CD14-positive monocyte (primary cell): ENCODE measurements at regions not wholly inside any gene's neighbourhood (a gene's known extent, or its start where the extent isn't known, plus 50 kb on each side); places are given as distances from the start of the nearest gene placed in this dataset.

Source experiments
- DNase-seq, 3 donors: peaks; one replicate each; pipeline ENCODE4 v3.0.0-alpha.2; 2011 to 2022
- H2AFZ ChIP-seq: 2 replicates; pipeline ENCODE4 v1.6.0; 2012; ENCODE audit warnings: mild to moderate bottlenecking, low read depth, low read length, inconsistent platforms; ENCODE audit not compliant: insufficient read depth, poor library complexity, severe bottlenecking
- H3K27ac ChIP-seq, 2 donors: 1 replicate in 1 of 2; 2 replicates in 1 of 2; pipeline ENCODE4 v1.5.1; 2012 to 2013; ENCODE audit warnings: low read length in 2 of 2, control low read depth in 1 of 2, inconsistent platforms in 1 of 2, low read depth in 1 of 2, mild to moderate bottlenecking in 1 of 2
- H3K27me3 ChIP-seq, 2 donors: one replicate each; pipeline versions ENCODE4 v1.6.0 to v1.6.1; 2011 to 2013; ENCODE audit warnings: low read length in 2 of 2; ENCODE audit not compliant: control insufficient read depth in 2 of 2, insufficient read depth in 2 of 2
- H3K36me3 ChIP-seq, 2 donors: replicated peaks in 1 of 2; 1 replicate in 1 of 2; 2 replicates in 1 of 2; pipeline versions ENCODE4 v1.5.1 to v1.6.1; 2012 to 2013; ENCODE audit warnings: low read length in 2 of 2, control low read depth in 1 of 2, inconsistent platforms in 1 of 2, mild to moderate bottlenecking in 1 of 2; ENCODE audit not compliant: insufficient read depth in 2 of 2, control insufficient read depth in 1 of 2
- H3K4me1 ChIP-seq, 2 donors: 1 replicate in 1 of 2; 2 replicates in 1 of 2; pipeline versions ENCODE4 v1.5.1 to v1.6.1; 2012 to 2013; ENCODE audit warnings: low read length in 2 of 2, control low read depth in 1 of 2, inconsistent platforms in 1 of 2, mild to moderate bottlenecking in 1 of 2, moderate library complexity in 1 of 2; ENCODE audit not compliant: insufficient read depth in 2 of 2, control insufficient read depth in 1 of 2
- H3K4me2 ChIP-seq: replicated peaks from 2 replicates; pipeline ENCODE3; 2012; ENCODE audit warnings: low read length, moderate library complexity, mild to moderate bottlenecking; ENCODE audit not compliant: poor library complexity, severe bottlenecking; ENCODE audit errors: extremely low read depth
- H3K4me3 ChIP-seq, 3 experiments: fragments of 200-600 bp in 1 of 3; sonication (generic) in 1 of 3; replicated peaks in 1 of 3; 1 replicate in 2 of 3; 2 replicates in 1 of 3; pipeline ENCODE4 v1.5.1; 2011 to 2013; ENCODE audit warnings: low read length in 3 of 3, mild to moderate bottlenecking in 3 of 3, control low read depth in 2 of 3, low read depth in 2 of 3, inconsistent platforms in 1 of 3, moderate library complexity in 1 of 3
- H3K79me2 ChIP-seq: 2 replicates; pipeline ENCODE4 v1.6.0; 2012; ENCODE audit warnings: mild to moderate bottlenecking, control low read depth, inconsistent platforms, low read length, moderate library complexity; ENCODE audit not compliant: insufficient read depth
- H3K9ac ChIP-seq: 2 replicates; pipeline ENCODE4 v1.6.0; 2017; ENCODE audit warnings: low read length, mild to moderate bottlenecking; ENCODE audit not compliant: insufficient read depth, poor library complexity, severe bottlenecking
- H3K9me3 ChIP-seq, 2 donors: replicated peaks in 1 of 2; 1 replicate in 1 of 2; 2 replicates in 1 of 2; pipeline versions ENCODE4 v1.5.1 to v1.6.1; 2012 to 2013; ENCODE audit warnings: low read length in 2 of 2, control low read depth in 1 of 2; ENCODE audit not compliant: control insufficient read depth in 1 of 2, insufficient read depth in 1 of 2
- H4K20me1 ChIP-seq: 2 replicates; pipeline ENCODE4 v1.6.0; 2012; ENCODE audit warnings: mild to moderate bottlenecking, low read length, control low read depth, moderate library complexity; ENCODE audit not compliant: insufficient read depth
- H3K27ac Mint-ChIP-seq, 7 donors: one replicate each; pipeline ENCODE4 v1.8.0; 2020; ENCODE audit warnings: mild to moderate bottlenecking in 7 of 7, mixed read lengths in 7 of 7, moderate library complexity in 6 of 7, inconsistent platforms in 2 of 7
- H3K27me3 Mint-ChIP-seq, 3 donors: one replicate each; pipeline ENCODE4 v1.8.0; 2021 to 2022; ENCODE audit warnings: low read depth in 3 of 3, mild to moderate bottlenecking in 3 of 3, mixed read lengths in 3 of 3, moderate library complexity in 3 of 3, inconsistent platforms in 1 of 3
- H3K36me3 Mint-ChIP-seq, 2 donors: one replicate each; pipeline ENCODE4 v1.8.0; 2020; ENCODE audit warnings: mixed read lengths in 2 of 2, inconsistent platforms in 1 of 2, mild to moderate bottlenecking in 1 of 2
- H3K4me1 Mint-ChIP-seq: one replicate; pipeline ENCODE4 v1.8.0; 2020; ENCODE audit warnings: mild to moderate bottlenecking, mixed read lengths
- H3K4me3 Mint-ChIP-seq, 2 donors: one replicate each; pipeline ENCODE4 v1.8.0; 2020; ENCODE audit warnings: mild to moderate bottlenecking in 2 of 2, mixed read lengths in 2 of 2, moderate library complexity in 1 of 2
- H3K9me3 Mint-ChIP-seq, 7 donors: one replicate each; pipeline ENCODE4 v1.8.0; 2020 to 2022; ENCODE audit warnings: mixed read lengths in 7 of 7, mild to moderate bottlenecking in 6 of 7, moderate library complexity in 6 of 7, inconsistent platforms in 2 of 7
- CTCF ChIP-seq: fragments of 200-600 bp; IDR thresholded peaks from one replicate; pipeline ENCODE4 v1.8.0; 2022; ENCODE audit warnings: antibody characterized with exemption, mild to moderate bottlenecking
- WGBS: methylation state at CpG from one replicate; pipeline ENCODE4 v1.1.5; 2013; ENCODE audit warnings: missing lambda C conversion rate; ENCODE audit not compliant: insufficient coverage; 5-methylcytosine and 5-hydroxymethylcytosine counted together
- intact Hi-C, 2 donors: fragments of 100-400 bp; cut with micrococcal nuclease; formaldehyde crosslinking; loops; one replicate each; pipeline versions ENCODE4 v1.15.0 to v1.15.1; 2023

GRCh38 chr2:198662905-198663304 lies 794.8 kb downstream of the SATB2 start:
- H3K27me3 ChIP-seq = no peaks in the 10 kb centered on the region
- no peak for DNase-seq
- no peak overlapping the region for H3K4me2 ChIP-seq
- no CpG with 5 or more reads among the region's 4 CpGs for whole genome bisulfite sequencing
- H3K4me1 ChIP-seq = no peaks in the 10 kb centered on the region
- H3K27ac ChIP-seq = no peak overlapping the region
- intact Hi-C loops = no loop called here
- H3K79me2 ChIP-seq = no peaks in the 10 kb centered on the region
- Mint-ChIP-seq H3K4me3 (no peak overlapping the region), H3K9me3 (no peaks in the 10 kb centered on the region), H3K27me3 (no peaks in the 10 kb centered on the region), H3K36me3 (no peaks in the 10 kb centered on the region), H3K27ac (no peak overlapping the region), H3K4me1 (no peaks in the 10 kb centered on the region)
- H3K4me3 ChIP-seq = no peak overlapping the region
- no peak overlapping the region for H2AFZ ChIP-seq
- H4K20me1 ChIP-seq = no peaks in the 10 kb centered on the region
- no peak overlapping the region for H3K9ac ChIP-seq
- no peaks in the 10 kb centered on the region for H3K36me3 ChIP-seq
- TF ChIP-seq CTCF = no peak
- H3K9me3 ChIP-seq = no peaks in the 10 kb centered on the region

DNA sequence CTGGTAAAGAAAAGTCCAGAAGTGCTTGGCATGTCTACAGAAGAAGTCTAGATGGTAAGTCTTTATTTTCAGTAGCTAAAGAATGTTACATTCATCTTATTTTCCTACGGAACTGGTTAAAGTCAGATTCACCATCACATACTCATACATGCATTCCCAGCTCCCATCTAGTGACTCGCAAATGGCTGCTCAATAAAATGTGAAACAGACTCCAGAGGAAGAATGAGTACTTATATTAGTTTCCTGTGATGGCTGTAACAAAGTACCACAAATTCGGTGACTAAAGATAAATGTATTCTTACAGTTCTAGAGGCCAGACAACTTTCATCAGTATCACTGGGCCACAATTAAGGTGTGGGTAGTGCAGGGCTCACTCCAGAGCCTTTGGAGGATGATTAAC lies 797.2 kb downstream of the SATB2 start:
- Histone ChIP-seq H3K27me3 (no peaks in the 10 kb centered on the region), H3K79me2 (no peaks in the 10 kb centered on the region), H2AFZ (no peak overlapping the region), H3K4me3 (no peak overlapping the region), H3K27ac (no peak overlapping the region), H3K36me3 (no peaks in the 10 kb centered on the region), H4K20me1 (no peaks in the 10 kb centered on the region), H3K4me2 (no peak overlapping the region), H3K9me3 (no peaks in the 10 kb centered on the region), H3K9ac (no peak overlapping the region), H3K4me1 (no peaks in the 10 kb centered on the region)
- intact Hi-C loops = no loop called here
- TF ChIP-seq CTCF = no peak
- no CpG with 5 or more reads among the region's 3 CpGs for WGBS
- H3K9me3 Mint-ChIP-seq = no peaks in the 10 kb centered on the region
- H3K27ac Mint-ChIP-seq = no peak overlapping the region
- no peaks in the 10 kb centered on the region for H3K27me3 Mint-ChIP-seq
- no peaks in the 10 kb centered on the region for H3K36me3 Mint-ChIP-seq
- DNase-seq = no peak
- H3K4me3 Mint-ChIP-seq = no peak overlapping the region
- no peaks in the 10 kb centered on the region for H3K4me1 Mint-ChIP-seq
